PC-3 (cell line): ENCODE measurements at regions not wholly inside any gene's neighbourhood (a gene's known extent, or its start where the extent isn't known, plus 50 kb on each side); places are given as distances from the start of the nearest gene placed in this dataset.

Experiments used
- ATAC-seq: fragments of 200-7000 bp; cut with Tn5 transposase; 2 replicates; pipeline ENCODE4 v1.9.1; 2020; ENCODE audit warnings: mild to moderate bottlenecking, moderate library complexity
- BruUV-seq: library from RNA; stranded (reverse); fragments of 400-500 nt; replicated peaks from 2 replicates; lab custom pipeline; 2021; lab: Mats Ljungman, UMichigan
- CTCF ChIA-PET: fragments of 300-600 bp; sonication (Branson Sonifier 250); formaldehyde crosslinking; loops from one replicate; lab custom pipeline; 2022; ENCODE audit warnings: antibody characterized with exemption; lab: Charles Lee
- POLR2A ChIA-PET: fragments of 300-600 bp; sonication (Branson Sonifier 250); formaldehyde crosslinking; loops from one replicate; lab custom pipeline; 2022; ENCODE audit warnings: antibody characterized with exemption; ENCODE audit not compliant: unreplicated experiment; lab: Charles Lee
- DNase-seq: peaks from one replicate; pipeline ENCODE4 v3.0.0-alpha.2; 2015
- H2AFZ ChIP-seq: fragments of 300-600 bp; sonication (generic); 2 replicates; pipeline ENCODE4 v1.6.0; 2016; ENCODE audit warnings: antibody characterized with exemption, low read length
- H3F3A ChIP-seq: fragments of 300-600 bp; sonication (generic); one replicate; pipeline ENCODE4 v1.6.0; 2017; ENCODE audit warnings: antibody characterized with exemption, low read length, control low read depth, mild to moderate bottlenecking; ENCODE audit not compliant: unreplicated experiment
- H3K27ac ChIP-seq: fragments of 300-600 bp; sonication (generic); 2 replicates; pipeline ENCODE4 v1.5.1; 2016; ENCODE audit warnings: mild to moderate bottlenecking, low read length
- H3K27me3 ChIP-seq: fragments of 300-600 bp; sonication (generic); 2 replicates; pipeline ENCODE4 v1.6.1; 2016; ENCODE audit warnings: low read length, mixed read lengths
- H3K36me3 ChIP-seq: fragments of 300-600 bp; sonication (generic); 2 replicates; pipeline ENCODE4 v1.6.1; 2016; ENCODE audit warnings: low read depth, mixed run types, low read length, mixed read lengths
- H3K4me1 ChIP-seq: fragments of 300-600 bp; sonication (generic); 2 replicates; pipeline ENCODE4 v1.5.1; 2016; ENCODE audit warnings: low read length; ENCODE audit not compliant: insufficient read depth
- H3K4me2 ChIP-seq: fragments of 300-600 bp; sonication (generic); 2 replicates; pipeline ENCODE4 v1.6.0; 2016; ENCODE audit warnings: low read length
- H3K4me3 ChIP-seq: fragments of 300-600 bp; sonication (generic); 2 replicates; pipeline ENCODE4 v1.5.1; 2016; ENCODE audit warnings: mild to moderate bottlenecking, low read length, mixed read lengths
- H3K79me2 ChIP-seq: fragments of 300-600 bp; sonication (generic); 2 replicates; pipeline ENCODE4 v1.6.1; 2017; ENCODE audit warnings: low read length, mixed read lengths
- H3K9ac ChIP-seq: fragments of 300-600 bp; sonication (generic); 2 replicates; pipeline ENCODE4 v1.6.0; 2016; ENCODE audit warnings: mild to moderate bottlenecking, low read length
- H3K9me2 ChIP-seq: fragments of 300-600 bp; sonication (generic); replicated peaks from 2 replicates; pipeline ENCODE4 v1.6.1; 2016; ENCODE audit warnings: mixed run types, low read length, mixed read lengths
- H3K9me3 ChIP-seq: fragments of 300-600 bp; sonication (generic); 2 replicates; pipeline ENCODE4 v1.6.1; 2016; ENCODE audit warnings: low read length, mixed read lengths
- H4K20me1 ChIP-seq: fragments of 300-600 bp; sonication (generic); 2 replicates; pipeline ENCODE4 v1.6.1; 2016; ENCODE audit warnings: low read length, mixed read lengths
- EZH2 ChIP-seq: fragments of 300-600 bp; sonication (generic); IDR thresholded peaks from one replicate; pipeline ENCODE4 v1.6.1; 2017; ENCODE audit warnings: antibody characterized with exemption, mild to moderate bottlenecking, low read length; ENCODE audit not compliant: unreplicated experiment
- EZH2phosphoT487 ChIP-seq: fragments of 300-600 bp; sonication (generic); IDR thresholded peaks from 2 replicates; pipeline ENCODE4 v1.6.1; 2018; ENCODE audit warnings: mild to moderate bottlenecking, antibody characterized with exemption, low read length, borderline replicate concordance
- intact Hi-C: fragments of 100-400 bp; cut with micrococcal nuclease; formaldehyde crosslinking; loops from 2 replicates; pipeline ENCODE4 v1.9.0; 2023
- TF ChIP-seq, protein P1 (sequence below): fragments of 300-600 bp; sonication (generic); conservative IDR thresholded peaks from 2 replicates; pipeline ENCODE4 v1.5.1; 2017; ENCODE audit warnings: antibody characterized with exemption, low read depth, mild to moderate bottlenecking, low read length

DNA sequence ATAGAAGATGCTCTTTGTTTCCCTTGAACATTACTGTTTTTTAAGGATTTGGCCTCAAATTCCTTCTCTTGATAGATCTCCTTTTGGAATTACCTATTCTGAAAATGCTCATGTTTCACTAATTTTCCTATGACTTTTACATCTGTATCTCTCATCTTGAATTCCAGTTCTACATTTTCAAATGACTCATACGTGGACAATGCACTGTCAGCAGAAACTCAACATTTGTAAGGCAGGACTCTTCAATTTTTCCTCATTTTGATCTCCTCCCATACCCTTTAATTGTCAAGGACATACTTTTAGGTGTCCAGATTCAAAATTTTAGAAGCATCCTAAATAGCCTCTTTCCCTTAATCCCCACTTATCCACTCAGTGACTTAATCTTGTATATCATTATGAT lies 341.0 kb upstream of the RASGRP1 start:
- no peaks in the 10 kb centered on the region for H3K36me3 ChIP-seq
- H2AFZ ChIP-seq = no peak overlapping the region
- no peak overlapping the region for H3K4me2 ChIP-seq
- no peaks in the 10 kb centered on the region for H3K27me3 ChIP-seq
- no peaks in the 10 kb centered on the region for H4K20me1 ChIP-seq
- no peaks in the 10 kb centered on the region for H3K4me1 ChIP-seq
- ChIA-PET POLR2A (no interaction called here), CTCF (no interaction called here)
- no peak overlapping the region for H3K4me3 ChIP-seq
- intact Hi-C loops = no loop called here
- no peaks in the 10 kb centered on the region for H3F3A ChIP-seq
- ATAC-seq (no peak), DNase-seq (no peak)
- no peaks in the 10 kb centered on the region for H3K9me3 ChIP-seq
- no peaks in the 10 kb centered on the region for H3K9me2 ChIP-seq
- no peaks in the 10 kb centered on the region for H3K79me2 ChIP-seq
- no TSS peak for BruUV-seq
- no peak overlapping the region for H3K9ac ChIP-seq
- no peak overlapping the region for H3K27ac ChIP-seq
- TF ChIP-seq, protein P1, sequence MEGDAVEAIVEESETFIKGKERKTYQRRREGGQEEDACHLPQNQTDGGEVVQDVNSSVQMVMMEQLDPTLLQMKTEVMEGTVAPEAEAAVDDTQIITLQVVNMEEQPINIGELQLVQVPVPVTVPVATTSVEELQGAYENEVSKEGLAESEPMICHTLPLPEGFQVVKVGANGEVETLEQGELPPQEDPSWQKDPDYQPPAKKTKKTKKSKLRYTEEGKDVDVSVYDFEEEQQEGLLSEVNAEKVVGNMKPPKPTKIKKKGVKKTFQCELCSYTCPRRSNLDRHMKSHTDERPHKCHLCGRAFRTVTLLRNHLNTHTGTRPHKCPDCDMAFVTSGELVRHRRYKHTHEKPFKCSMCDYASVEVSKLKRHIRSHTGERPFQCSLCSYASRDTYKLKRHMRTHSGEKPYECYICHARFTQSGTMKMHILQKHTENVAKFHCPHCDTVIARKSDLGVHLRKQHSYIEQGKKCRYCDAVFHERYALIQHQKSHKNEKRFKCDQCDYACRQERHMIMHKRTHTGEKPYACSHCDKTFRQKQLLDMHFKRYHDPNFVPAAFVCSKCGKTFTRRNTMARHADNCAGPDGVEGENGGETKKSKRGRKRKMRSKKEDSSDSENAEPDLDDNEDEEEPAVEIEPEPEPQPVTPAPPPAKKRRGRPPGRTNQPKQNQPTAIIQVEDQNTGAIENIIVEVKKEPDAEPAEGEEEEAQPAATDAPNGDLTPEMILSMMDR = no peak
- TF ChIP-seq EZH2phosphoT487 (no peak), EZH2 (no peak)

DNA sequence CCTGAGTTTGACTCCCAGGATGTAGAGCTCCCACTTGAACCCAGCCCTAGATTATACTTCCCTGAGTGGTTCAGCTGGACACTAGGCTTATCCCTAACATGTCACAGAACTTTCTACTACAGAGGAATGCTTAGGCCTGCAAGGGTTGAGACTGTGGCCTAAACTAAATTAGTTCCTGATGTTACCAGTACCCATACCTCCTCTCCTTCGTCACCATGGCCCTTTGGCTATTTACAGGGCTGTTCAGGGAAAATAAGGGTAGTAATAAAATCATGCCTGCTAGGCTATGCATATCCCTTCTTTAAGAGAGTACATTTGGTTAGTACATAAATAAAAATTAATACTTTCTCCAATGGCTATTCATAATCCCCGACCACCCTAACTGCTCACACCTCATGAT lies 356.4 kb upstream of the RASGRP1 start:
- DNase-seq = no peak
- Histone ChIP-seq H2AFZ (no peak overlapping the region), H3K9ac (no peak overlapping the region), H3K9me3 (no peaks in the 10 kb centered on the region), H3F3A (no peaks in the 10 kb centered on the region), H3K4me1 (no peaks in the 10 kb centered on the region), H3K79me2 (no peaks in the 10 kb centered on the region), H3K4me2 (no peak overlapping the region), H3K27me3 (no peaks in the 10 kb centered on the region), H3K4me3 (no peak overlapping the region), H3K36me3 (no peaks in the 10 kb centered on the region), H3K27ac (no peak overlapping the region), H3K9me2 (no peaks in the 10 kb centered on the region), H4K20me1 (no peaks in the 10 kb centered on the region)
- no peak for TF ChIP-seq EZH2phosphoT487
- TF ChIP-seq, protein P1 = no peak
- BruUV-seq = no TSS peak
- POLR2A ChIA-PET = no interaction called here
- intact Hi-C loops = no loop called here
- ATAC-seq = no peak
- CTCF ChIA-PET = no interaction called here

DNA sequence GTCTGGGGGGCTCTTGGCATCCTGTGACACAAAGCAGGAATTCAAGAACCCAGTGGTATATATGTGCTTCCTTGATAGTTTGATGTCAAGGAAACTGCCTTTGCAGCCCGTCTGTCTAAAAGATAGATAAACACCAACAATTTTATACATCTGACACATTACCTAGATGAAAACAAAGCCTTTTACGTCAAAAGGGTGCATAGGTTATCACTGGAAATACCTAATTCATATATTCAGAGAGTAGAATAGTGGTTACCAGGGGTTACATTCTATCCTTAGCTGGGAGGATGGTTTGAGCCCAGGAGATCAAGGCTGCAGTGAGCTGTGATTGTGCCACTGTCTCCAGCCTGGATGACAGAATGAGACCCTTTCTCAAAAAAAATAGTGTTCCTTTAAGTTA lies 356.9 kb upstream of the RASGRP1 start:
- Histone ChIP-seq H3K9me3 (no peaks in the 10 kb centered on the region), H3K27me3 (no peaks in the 10 kb centered on the region), H3K9me2 (no peaks in the 10 kb centered on the region), H3F3A (no peaks in the 10 kb centered on the region), H3K36me3 (no peaks in the 10 kb centered on the region), H2AFZ (no peak overlapping the region), H4K20me1 (no peaks in the 10 kb centered on the region), H3K4me1 (no peaks in the 10 kb centered on the region), H3K27ac (no peak overlapping the region), H3K4me3 (no peak overlapping the region), H3K9ac (no peak overlapping the region), H3K4me2 (no peak overlapping the region), H3K79me2 (no peaks in the 10 kb centered on the region)
- TF ChIP-seq EZH2phosphoT487 (no peak), EZH2 (no peak)
- intact Hi-C loops = no loop called here
- BruUV-seq = no TSS peak
- CTCF ChIA-PET = no interaction called here
- ATAC-seq (no peak), DNase-seq (no peak)
- POLR2A ChIA-PET = no interaction called here
